Left renal cortex interstitium (tissue), 4 donors: ENCODE measurements at regions not wholly inside any gene's neighbourhood (a gene's known extent, or its start where the extent isn't known, plus 50 kb on each side); places are given as distances from the start of the nearest gene placed in this dataset.

Experiments used
- DNase-seq, 4 donors: peaks; one replicate each; pipeline ENCODE4 v3.0.0-alpha.2; 2013; ENCODE audit warnings: low read depth in 4 of 4, low spot score in 2 of 4, missing footprints in 1 of 4

DNA sequence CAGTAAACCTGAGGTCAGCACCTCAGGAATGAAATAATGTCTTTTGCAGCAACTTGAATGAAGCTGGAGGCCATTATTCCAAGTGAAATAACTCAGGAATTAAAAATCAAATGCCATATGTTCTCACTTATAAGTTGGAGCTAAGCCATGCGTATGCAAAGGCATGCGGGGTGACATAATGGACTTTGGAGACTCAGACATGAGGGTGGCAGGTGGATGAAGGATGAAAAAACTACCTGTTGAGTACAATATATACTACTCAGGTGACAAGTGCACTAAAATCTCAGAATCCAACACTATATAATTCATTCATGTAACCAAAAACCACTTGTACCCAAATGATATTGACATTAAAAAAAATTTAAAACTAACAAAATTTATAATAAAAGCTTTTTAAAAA is 1416.9 kb downstream of the UQCRFS1 start:
- DNase-seq, result no peak

DNA sequence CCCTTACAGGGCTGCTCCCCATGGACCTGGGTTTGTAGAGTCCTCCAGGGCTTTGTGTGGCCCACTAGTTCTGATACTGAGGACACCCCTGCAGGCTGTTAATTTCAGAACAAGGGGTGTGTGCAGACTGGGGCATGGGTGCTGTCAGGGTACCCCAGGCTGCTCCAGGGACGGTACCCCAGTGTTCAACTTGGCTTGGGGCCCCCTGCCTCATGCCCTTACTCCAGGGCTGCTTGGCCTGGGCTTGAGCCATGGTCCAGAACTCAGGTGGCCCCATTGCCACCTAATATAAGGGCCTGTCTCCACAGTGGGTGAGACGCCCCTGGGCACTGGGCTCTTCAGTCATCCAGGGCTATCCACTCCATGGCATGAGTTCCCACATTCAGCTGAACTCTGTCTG is 1417.6 kb downstream of the UQCRFS1 start:
- DNase-seq, result no peak

DNA sequence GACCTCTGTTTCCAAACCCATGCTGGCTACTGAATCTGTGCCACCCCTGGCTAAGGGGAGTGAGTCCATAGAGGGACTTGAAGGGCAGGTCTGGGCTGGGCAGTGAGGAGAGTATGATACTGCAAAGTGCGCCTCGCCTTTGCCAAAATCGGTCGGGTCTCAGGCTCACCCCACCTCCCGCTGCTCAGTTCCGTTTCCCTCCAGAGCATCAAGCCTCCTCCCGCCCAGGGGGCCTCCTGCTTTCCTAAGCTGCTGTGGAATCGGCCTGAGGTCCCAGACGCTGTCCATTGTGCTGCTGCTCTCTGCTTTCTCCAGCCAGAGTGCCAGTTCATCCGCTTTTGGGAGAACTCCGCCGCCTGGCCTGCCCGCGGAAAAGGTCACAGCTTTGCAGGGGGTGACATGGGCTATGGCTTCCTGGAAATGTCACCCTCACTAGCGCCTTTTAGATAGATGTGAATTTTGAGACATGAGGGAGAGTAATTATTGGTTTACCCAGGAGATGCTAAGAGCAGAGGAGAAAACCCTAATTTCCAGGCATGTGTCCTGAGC is 1418.4 kb downstream of the UQCRFS1 start:
- peak in 1 of 4 donors; percentile 2 for DNase-seq

DNA sequence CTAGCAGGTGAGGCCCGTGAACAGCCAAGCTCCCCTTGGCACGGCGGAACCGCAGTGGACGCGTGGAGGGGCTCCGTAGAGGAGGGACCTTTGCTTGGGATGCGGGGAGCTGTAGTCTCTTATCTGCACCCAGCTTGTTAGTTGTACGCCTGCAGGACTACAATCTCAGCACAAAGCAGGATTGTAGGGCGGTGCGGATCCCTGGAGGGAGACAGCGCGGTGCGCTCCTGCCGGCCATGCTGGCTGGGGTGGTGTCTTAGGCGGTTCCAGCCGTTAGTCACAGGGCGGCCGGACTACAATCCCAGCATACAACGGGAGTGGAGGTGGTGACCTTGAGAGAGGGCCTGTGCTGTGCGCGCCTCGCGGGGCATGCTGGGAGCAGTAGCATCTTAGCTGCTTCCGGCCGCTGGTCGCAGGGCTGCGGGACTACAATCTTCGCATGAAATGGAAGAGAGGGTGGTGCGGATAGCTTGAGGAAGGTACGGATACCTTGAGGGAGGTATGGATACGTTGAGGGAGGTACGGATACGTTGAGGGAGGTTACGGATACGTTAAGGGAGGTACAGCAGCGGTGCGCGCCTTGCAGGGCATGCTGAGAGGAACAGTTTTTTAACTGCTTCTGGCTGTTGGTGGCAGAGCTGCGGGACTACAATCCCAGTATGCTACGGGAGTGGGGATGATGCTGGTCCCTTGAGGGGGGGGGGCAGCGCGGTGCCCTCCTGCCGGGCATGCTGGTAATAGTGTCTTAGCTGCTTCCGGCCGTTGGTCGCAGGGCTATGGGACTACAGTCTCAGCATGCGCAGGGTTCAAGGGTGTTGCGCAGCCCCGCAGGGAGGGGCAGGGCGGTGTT is 1419.1 kb downstream of the UQCRFS1 start:
- peak; percentile 77 to 90 (median 90) for DNase-seq

DNA sequence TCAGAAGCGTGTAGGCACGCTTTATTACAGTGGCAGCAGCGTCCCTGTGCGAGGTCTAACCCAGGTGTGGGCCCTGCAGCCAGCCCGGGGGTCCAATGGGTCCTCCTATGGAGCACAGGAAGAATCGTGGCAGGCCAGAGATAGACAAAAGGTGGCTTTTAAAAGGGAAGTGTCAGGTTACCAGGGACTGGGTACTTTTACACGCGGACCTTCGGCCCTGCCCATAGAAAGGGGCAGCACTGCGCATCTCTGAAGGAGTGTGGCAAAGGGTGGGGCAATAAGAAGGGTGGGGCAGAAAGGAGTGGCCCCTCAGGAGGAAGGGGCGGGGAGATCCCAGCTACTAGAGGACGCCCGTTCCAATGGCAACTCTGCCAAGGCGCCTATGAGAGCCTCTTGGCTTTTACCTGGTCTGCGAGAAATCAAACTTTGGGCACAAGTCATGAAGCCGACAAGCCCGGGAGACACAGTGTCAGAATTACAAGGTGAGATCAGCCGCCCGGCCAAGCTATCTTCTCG is 1419.8 kb downstream of the UQCRFS1 start:
- peak; percentile 36 to 81 (median 60) for DNase-seq

DNA sequence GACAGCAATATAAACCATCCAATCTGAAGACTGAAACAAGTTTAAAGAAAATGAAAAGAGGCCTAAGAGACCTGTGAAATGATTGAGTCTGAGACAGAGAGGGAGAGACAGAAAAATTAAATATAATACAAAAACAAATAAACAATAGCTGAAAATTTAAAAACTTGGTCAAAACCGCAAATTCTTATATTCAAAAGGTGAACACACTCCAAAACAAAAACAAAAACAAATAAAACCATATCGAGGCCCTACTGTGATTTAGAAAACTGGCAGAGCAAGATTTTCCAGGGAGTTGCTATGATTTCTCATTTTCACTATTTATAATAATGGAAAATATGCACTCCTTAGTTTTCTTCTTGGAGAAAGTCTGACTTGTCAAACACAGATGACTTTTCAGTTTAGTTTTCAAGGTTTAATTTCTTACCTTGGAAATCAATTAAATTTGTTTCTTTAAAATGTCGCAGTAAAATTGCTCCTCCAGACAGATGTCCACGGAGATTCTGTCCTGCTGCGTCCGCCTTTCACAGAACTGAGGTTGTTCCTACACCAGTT is 1420.3 kb downstream of the UQCRFS1 start:
- DNase-seq, result no peak

DNA sequence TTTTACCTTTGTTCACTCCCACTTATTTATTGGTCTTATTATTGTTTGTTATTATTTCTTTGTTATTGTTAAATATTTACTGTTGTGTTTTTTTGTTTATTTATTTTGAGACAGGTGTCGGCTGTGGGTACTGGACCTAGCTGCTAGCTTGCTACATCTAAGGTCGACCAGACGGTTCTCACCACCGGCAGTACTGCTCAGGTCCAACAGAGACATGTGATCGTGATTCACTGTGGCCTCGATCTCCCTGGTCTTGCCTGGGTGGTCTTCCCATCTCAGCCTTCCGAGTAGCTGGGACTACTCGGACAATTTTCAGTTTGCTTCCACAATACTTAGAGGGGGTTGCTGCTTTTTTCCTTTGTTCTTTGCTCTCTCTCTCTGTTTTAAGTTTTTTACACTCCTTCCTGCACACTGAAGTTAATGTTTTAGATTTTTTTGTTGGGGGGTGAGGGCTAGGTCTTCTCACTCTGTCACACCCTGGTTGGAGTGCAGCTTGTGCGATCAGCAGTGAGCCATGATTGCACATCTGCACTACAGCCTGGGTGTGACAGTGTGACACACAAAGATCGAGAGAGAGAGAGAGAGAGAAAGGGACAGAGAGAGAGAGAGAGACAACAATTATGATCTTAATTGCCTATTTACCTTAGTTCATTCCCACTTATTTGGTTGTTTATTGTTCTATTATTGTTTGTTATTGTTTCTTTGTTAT is 1432.4 kb downstream of the UQCRFS1 start:
- DNase-seq, result no peak

DNA sequence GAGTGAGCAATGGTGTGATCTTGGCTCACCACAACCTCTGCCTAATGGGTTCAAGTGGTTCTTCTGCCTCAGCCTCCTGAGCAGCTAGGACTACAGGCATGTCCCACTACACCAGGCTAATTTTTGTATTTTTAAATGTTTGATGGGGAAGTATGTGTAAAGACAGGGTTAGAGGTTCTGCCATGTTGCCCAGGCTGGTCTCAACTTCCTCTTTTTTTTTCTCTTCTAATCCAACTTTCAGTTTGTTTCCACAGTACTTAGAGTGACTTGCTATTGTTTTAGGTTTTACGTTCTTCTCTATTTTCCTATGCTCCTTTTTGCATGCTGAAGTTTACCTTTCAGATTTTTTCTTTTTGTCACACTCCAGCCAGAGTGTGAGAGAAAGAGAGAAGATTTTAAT is 1433.0 kb downstream of the UQCRFS1 start:
- no peak for DNase-seq

DNA sequence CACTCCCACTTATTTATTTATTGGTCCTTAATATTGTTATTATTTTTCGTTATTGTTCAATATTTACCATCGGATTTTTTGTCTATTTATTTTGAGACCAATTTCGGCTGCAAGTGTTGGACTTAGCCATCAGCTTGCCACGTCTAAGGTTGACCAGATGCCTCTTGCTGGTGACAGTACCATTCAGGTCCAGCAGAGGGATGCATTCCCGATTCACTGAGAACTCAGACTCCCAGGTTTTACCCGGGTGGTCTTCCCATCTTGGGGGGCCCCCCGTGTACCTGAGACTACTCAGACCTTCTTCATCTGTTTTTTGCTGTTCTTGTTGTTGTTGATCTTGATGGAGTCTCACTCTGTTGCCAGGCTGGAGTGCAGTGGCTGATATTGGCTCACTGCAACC is 1435.2 kb downstream of the UQCRFS1 start:
- DNase-seq, result no peak

DNA sequence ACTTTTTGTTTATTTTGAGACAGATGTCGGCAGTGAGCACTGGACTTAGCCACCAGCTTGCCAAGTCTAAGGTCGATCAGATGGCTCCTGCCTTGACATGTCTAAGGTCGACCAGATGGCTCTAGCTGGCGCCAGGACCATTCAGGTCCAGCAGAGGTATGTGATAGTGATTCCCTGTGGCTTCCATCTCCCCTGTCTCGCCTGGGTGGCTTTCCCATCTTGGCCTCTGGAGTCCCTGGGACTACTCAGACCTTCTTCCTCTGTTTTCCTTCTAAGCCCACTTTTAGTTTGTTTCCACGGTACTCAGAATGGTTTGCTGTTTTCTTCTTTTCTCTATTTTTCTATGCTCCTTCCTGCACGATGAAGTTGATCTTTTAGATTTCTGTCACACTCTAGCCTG is 1435.7 kb downstream of the UQCRFS1 start:
- no peak for DNase-seq

DNA sequence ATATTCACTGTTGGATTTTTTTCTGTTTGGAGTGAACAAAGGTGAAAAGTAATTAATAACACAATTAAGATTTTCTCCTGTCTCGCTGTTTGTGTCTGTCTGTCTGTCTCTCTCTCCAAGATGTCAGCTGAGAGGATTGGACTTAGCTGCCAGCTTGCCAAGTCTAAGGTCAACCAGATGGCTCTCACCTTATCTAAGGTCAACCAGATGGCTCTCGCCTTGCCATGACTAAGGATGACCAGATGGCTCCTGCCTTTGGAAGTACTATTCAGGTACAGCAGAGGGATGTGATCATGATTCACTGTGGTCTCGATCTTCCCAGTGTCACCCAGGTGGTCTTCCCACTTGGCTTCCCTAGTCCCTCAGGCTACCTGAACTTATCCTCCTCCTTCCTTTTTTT is 1436.4 kb downstream of the UQCRFS1 start:
- no peak for DNase-seq

DNA sequence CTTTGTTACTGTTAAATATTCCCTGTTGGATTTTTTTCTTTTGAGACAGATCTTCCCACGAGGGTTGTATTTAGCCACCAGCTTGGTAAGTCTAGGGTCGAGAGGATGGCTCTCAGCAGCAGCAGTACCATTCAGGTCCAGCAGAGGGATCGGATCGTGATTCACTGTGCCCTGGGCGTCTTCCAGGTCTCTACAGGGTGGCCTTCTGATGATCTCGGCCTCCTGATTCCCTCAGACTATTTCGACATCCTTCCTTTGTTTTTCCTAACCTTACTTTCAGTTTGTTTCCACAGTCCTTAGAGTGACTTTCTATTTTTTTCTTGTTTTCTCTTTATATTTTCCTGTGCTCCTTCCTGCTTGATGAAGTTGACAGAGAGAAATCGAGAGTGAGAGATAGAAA is 1436.9 kb downstream of the UQCRFS1 start:
- no peak for DNase-seq

DNA sequence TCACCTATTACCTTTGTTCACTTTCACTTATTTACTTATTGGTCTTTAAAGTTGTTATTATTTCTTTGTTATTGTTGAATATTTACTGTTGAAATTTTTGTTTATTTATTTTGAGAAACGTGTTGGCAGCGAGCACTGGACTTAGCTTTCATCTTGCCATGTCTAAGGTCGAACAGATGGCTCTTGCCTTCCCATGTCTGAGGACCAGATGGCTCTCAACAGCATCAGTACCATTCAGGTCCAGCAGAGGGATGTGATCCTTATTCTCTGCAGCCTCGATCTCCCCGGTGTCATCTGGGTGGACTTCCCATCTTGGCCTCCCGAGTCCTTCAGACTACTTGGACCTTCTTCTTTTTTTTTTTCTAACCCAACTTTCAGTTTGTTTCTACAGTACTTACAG is 1437.6 kb downstream of the UQCRFS1 start:
- no peak for DNase-seq

DNA sequence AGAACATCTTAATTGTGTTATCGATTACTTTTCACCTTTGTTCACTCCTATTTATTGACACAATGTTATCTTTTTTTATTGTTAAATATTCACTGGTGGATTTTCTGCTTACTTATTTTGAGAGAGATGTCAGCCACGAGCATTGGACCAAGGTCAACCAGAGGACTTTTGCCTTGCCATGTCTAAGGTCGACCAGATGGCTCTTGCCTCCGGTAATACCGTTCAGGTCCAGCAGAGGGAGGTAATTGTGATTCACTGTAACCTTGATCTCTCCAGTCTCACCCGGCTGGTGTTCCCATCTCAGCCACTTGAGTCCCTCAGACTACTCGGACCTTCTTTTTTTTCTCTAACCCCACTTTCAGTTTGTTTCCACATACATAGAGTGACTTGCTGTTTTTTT is 1438.1 kb downstream of the UQCRFS1 start:
- no peak for DNase-seq

DNA sequence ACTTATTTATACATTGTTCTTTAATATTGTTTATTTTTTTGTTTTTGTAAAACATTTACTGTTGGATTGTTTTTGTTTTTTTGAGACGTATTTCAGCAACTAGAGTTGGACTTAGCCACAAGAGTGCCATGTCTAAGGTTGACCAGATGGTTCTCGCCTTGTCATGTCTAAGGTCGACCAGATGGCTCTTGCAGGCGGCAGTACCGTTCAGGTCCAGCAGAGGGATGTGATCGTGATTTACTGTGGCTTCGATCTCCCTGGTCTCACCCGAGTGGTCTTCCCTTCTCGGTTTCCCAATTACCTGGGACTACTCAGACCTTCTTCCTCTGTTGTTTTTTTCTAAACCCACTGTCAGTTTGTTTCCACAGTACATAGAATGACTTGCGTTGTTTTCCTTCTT is 1438.6 kb downstream of the UQCRFS1 start:
- no peak for DNase-seq

DNA sequence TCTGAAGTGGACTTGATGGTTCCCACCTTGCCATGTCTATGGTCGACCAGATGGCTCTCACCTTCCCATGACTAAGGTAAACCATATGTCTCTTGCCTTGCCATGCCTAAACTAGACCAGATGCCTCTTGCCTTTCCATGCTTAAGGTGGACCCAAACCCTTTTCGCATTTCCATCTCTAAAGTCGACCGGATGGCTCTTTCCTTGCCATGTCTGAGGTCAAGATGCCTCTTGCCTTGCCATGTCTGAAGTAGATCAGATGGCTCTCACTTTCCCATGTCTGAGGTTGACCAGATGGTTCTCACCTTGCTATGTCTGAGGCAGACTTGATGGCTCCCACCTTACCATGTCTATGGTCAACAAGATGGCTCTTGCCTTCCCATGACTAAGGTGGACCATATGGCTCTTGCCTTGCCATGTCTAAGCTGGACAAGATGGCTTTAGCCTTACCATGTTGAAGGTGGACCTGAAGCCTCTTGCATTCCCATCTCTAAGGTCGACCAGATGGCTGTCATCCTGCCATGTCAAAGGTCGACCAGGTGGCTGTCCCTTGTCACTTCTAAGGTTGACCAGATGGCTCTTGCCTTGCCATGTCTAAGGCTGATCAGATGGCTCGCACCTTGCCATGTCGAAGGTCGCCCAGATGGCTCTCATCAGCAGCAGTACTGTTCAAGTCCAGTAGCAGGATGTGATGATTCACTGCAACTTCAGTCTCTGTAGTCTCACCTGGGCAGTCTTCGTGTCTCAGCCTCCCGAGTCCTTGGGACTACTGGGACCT is 1439.4 kb downstream of the UQCRFS1 start:
- DNase-seq, result no peak

DNA sequence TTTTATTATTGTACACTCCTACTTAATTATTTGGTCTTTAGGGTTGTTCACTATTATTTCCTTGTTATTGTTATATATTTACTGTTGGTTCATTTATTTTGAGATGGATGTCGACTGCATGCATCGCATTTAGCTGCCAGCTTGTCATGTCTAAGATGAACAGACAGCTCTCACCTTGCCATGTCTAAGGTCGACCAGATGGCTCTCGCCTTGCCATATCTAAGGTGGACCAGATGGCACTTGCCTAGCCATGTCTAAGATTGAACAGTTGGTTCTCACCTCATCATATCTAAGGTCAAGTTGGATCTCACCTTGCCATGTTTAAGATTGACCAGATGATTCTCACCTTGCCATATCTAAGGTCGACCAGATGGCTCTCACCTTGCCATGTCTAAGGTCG is 1440.9 kb downstream of the UQCRFS1 start:
- no peak for DNase-seq

DNA sequence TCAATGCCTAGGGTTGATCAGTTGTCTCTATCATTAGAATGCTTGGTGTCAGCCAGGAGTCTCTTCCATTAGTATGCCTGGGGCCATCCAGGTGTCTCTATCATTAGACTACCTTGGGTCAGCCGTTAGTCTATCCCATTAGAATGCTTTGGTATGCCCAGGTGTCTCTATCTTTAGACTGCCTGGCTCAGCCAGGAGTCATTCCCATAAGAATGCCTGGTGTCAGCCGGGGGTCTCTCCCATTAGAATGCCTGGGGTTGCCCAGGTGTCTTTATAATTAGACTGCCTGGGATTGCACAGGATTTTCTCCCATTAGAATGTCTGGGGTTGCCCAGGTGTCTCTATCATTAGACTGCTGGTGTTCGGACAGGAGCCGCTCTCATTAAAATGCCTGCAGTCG is 1442.9 kb downstream of the UQCRFS1 start:
- no peak for DNase-seq

DNA sequence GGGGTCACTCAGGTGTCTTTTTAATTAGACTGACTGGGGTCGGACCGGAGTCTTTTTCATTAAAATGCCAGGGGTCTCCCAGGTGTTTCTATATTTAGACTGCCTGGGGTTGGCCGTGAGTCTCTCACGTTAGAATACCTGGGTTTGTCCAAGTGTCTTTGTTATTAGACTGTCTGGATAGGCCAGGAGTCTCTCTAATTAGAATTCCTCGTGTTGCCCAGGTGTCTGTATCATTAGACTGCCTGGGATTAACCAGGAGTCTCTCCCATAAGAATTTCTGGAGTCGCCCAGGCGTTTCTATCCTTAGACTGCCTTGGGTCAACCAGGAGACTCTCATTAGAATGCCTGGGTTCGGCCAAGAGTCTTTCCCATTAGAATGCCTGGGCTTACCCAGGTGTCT is 1445.7 kb downstream of the UQCRFS1 start:
- no peak for DNase-seq

DNA sequence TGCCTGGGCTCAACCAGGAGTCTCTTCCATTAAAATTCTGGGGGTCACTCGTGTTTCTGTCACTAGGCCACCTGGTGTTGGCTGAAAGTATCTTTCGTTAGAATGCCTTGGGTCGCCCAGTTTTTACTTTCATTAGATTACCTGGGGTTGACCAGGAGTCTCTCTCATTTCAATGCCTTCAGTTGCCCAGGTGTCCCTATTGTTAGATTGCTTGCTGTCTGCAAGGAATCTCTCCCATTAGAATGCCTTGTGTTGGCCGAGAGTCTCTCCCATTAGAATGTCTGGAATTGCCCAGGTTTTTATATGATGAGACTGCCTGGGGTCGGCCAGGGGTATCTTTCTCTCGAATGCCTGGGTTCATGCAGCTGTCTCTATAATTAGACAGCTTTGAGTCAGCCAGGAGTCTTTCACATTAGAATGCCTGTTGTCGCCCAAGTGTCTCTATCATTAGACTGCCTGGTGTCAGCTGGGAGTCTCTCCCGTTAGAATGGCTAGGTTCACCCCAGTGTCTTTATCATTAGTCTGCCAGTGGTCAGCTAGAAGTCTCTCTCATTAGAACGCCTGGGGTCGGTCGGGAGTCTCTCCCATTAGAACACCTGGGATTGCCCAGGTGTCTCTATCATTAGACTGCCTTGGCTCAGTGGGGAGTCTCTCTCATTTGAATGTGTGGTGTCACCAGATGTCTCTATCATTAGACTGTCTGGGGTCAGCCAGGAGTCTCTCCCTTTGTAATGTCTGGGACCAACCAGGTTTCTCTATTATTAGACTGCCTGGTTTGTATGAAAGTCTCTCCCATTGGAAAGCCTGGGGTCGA is 1446.8 kb downstream of the UQCRFS1 start:
- DNase-seq, result no peak
